Prostate gland (tissue), 2 donors: ENCODE measurements at regions not wholly inside any gene's neighbourhood (a gene's known extent, or its start where the extent isn't known, plus 50 kb on each side); places are given as distances from the start of the nearest gene placed in this dataset.

ENCODE experiments used
- DNase-seq: peaks from one replicate; pipeline ENCODE4 v3.0.0-alpha.2; 2019; ENCODE audit warnings: low spot score
- H3K27ac ChIP-seq, 2 donors: fragments of 200-600 bp; sonication (generic); 2 replicates each; pipeline ENCODE4 v1.5.1; 2017 to 2019
- H3K27me3 ChIP-seq: fragments of 200-600 bp; sonication (generic); replicated peaks from 2 replicates; pipeline ENCODE4 v1.5.1; 2019; ENCODE audit not compliant: insufficient read depth
- H3K36me3 ChIP-seq, 2 donors: fragments of 200-600 bp; sonication (generic); 1 replicate in 1 of 2; 2 replicates in 1 of 2; pipeline versions ENCODE4 v1.5.1 to v1.8.1; 2017 to 2019
- H3K4me1 ChIP-seq: fragments of 200-600 bp; sonication (generic); replicated peaks from 2 replicates; pipeline ENCODE4 v1.5.1; 2019
- H3K4me3 ChIP-seq, 2 donors: fragments of 200-600 bp; sonication (generic); 2 replicates each; pipeline ENCODE4 v1.5.1; 2017 to 2019
- H3K9me3 ChIP-seq: fragments of 200-600 bp; sonication (generic); 2 replicates; pipeline ENCODE4 v1.5.1; 2017
- POLR2A ChIP-seq: fragments of 450-650 bp; IDR thresholded peaks from one replicate; pipeline ENCODE4 v1.6.1; 2016; ENCODE audit warnings: antibody characterized with exemption, mild to moderate bottlenecking
- POLR2AphosphoS5 ChIP-seq: sonication (generic); formaldehyde crosslinking; IDR thresholded peaks from one replicate; pipeline ENCODE4 v1.6.1; 2017; ENCODE audit warnings: antibody characterized with exemption
- WGBS: methylation state at CpG from one replicate; pipeline ENCODE4 v1.1.5; 2018; 5-methylcytosine and 5-hydroxymethylcytosine counted together
- intact Hi-C: fragments of 100-400 bp; cut with DNase I; formaldehyde crosslinking; loops from one replicate; pipeline ENCODE4 v1.14.2; 2022
- TF ChIP-seq, protein P1 (sequence below), 4 experiments: fragments of 200-600 bp in 2 of 4; fragments of 450-650 bp in 2 of 4; sonication (generic) in 2 of 4; IDR thresholded peaks; 1 replicate in 3 of 4; 2 replicates in 1 of 4; pipeline ENCODE4 v1.5.1; 2016 to 2019; ENCODE audit warnings: antibody characterized with exemption in 4 of 4, mild to moderate bottlenecking in 2 of 4, moderate library complexity in 2 of 4

DNA sequence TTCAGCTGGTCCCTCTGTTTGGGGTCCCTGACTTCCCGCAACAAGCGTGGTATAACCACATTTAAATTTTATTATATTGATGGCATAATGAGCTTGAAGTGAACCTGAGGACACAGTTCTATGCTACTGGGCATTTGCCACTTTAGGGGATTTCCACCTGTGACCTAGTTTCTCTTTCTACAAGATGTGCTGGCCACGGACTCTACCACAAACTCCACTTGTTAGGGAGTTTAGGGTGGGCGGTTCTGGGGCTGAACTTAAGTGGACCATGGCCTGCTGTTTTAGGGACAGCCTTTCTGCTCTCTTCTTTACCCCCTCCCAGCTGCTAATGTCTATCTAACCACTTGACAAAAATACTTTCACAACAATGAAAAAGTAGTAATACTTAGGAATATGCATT is 1199.1 kb downstream of the SI start:
- no peak overlapping the region for H3K4me3 ChIP-seq
- intact Hi-C loops = no loop called here
- TF ChIP-seq, protein P1, sequence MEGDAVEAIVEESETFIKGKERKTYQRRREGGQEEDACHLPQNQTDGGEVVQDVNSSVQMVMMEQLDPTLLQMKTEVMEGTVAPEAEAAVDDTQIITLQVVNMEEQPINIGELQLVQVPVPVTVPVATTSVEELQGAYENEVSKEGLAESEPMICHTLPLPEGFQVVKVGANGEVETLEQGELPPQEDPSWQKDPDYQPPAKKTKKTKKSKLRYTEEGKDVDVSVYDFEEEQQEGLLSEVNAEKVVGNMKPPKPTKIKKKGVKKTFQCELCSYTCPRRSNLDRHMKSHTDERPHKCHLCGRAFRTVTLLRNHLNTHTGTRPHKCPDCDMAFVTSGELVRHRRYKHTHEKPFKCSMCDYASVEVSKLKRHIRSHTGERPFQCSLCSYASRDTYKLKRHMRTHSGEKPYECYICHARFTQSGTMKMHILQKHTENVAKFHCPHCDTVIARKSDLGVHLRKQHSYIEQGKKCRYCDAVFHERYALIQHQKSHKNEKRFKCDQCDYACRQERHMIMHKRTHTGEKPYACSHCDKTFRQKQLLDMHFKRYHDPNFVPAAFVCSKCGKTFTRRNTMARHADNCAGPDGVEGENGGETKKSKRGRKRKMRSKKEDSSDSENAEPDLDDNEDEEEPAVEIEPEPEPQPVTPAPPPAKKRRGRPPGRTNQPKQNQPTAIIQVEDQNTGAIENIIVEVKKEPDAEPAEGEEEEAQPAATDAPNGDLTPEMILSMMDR (IDR thresholded peaks at IDR 0.05) = no peak
- TF ChIP-seq POLR2A (no peak), POLR2AphosphoS5 (no peak)
- no peaks in the 10 kb centered on the region for H3K4me1 ChIP-seq
- no peak for DNase-seq
- H3K27ac ChIP-seq = no peak overlapping the region
- no peaks in the 10 kb centered on the region for H3K27me3 ChIP-seq
- H3K9me3 ChIP-seq = no peaks in the 10 kb centered on the region
- 93% methylated on average over 4 of the region's 4 CpGs for WGBS
- no peaks in the 10 kb centered on the region for H3K36me3 ChIP-seq

DNA sequence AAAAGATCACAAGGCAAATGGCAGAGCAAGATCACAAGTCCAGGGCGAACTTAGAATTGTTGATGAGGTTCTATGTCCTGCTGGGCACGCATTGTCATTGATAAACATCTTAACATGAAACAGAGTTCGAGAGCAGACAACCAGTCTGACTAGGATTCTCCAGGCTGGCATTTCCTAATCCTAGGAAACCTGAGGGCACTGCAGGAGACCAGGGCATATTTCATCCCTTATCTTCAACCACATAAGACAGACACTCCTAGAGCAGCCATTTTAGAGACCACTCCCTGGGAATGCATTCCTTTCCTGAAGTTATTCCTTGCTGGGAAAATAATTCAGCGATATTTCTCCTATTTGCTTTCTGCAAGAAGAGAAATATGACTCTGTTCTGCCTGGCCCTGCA is 1199.9 kb downstream of the SI start:
- no peak overlapping the region for H3K4me3 ChIP-seq
- no peaks in the 10 kb centered on the region for H3K4me1 ChIP-seq
- H3K27ac ChIP-seq = no peak overlapping the region
- no peak for TF ChIP-seq POLR2A
- TF ChIP-seq POLR2AphosphoS5 = no peak
- TF ChIP-seq, protein P1 (IDR thresholded peaks at IDR 0.05) = no peak
- no peaks in the 10 kb centered on the region for H3K36me3 ChIP-seq
- no peaks in the 10 kb centered on the region for H3K9me3 ChIP-seq
- 88% methylated on average over 4 of the region's 4 CpGs for WGBS
- DNase-seq = no peak
- intact Hi-C loops = no loop called here
- H3K27me3 ChIP-seq = no peaks in the 10 kb centered on the region

DNA sequence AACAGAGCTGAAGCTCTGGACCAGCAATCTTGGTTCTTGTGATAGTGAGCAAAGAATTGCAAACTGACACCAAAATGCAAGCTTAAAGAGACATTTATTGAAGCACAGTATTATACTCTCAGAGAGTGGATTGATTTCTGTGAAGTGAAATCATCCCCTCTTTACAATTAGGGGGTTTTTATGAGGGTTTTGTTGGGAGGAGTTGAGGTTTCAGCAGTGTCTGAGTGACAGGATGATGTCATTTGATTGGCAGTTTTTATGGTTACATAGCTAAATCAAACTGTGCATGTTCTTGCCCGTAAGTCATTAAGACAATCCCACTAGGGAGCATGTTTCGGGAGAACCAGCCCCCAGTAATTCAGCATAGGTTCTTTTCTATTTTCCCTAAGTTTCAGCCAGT is 1200.5 kb downstream of the SI start:
- WGBS = 81% methylated on average over 2 of the region's 2 CpGs
- TF ChIP-seq POLR2A (no peak), POLR2AphosphoS5 (no peak)
- TF ChIP-seq, protein P1 (IDR thresholded peaks at IDR 0.05) = no peak
- Histone ChIP-seq H3K27ac (no peak overlapping the region), H3K4me3 (no peak overlapping the region), H3K36me3 (no peaks in the 10 kb centered on the region), H3K4me1 (no peaks in the 10 kb centered on the region), H3K27me3 (no peaks in the 10 kb centered on the region), H3K9me3 (no peaks in the 10 kb centered on the region)
- intact Hi-C loops = no loop called here
- no peak for DNase-seq

DNA sequence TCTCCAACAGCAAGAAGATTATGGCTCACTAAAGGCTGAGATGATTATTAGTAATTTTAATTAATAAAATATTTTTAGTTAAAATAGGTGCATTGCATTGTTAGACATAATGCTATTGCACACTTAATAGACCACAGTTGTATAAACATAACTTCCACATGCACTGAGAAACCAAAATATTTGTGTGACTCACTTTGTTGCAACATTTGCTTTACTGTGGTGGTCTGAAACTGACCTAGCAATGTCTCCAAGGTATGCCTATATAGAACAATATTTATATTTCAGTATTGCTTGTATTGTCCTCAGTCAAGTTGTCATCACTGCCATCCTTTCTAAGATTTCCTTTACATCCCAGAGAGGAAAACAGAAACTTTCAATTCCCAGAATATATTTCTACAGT is 1215.2 kb downstream of the SI start:
- H3K36me3 ChIP-seq = no peaks in the 10 kb centered on the region
- no peaks in the 10 kb centered on the region for H3K9me3 ChIP-seq
- TF ChIP-seq, protein P1 (IDR thresholded peaks at IDR 0.05) = no peak
- TF ChIP-seq POLR2A = no peak
- no peak for TF ChIP-seq POLR2AphosphoS5
- no peak overlapping the region for H3K4me3 ChIP-seq
- H3K27ac ChIP-seq = no peak overlapping the region
- H3K27me3 ChIP-seq = no peaks in the 10 kb centered on the region
- no peak for DNase-seq
- intact Hi-C loops = no loop called here
- no peaks in the 10 kb centered on the region for H3K4me1 ChIP-seq

DNA sequence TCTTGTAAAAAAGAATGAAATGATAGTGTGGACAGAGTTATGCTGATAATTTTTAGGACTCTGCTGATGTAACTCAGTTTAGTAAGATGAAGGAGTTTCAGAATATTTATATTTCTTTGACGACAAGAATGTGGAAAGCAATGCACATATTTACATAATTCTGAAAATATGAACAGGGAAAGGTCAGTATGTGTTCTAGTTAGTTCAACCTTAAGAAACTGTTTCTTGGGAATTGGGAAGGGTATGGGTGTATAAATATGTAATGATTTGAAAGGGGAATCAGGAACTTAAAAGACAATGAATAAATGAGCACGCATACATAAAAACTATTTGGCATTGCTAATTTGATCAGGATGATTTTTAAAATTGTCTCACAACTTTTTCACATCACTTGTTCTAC is 1226.1 kb downstream of the SI start:
- Histone ChIP-seq H3K27ac (no peak overlapping the region), H3K4me3 (no peak overlapping the region), H3K9me3 (no peaks in the 10 kb centered on the region), H3K27me3 (no peaks in the 10 kb centered on the region), H3K36me3 (no peaks in the 10 kb centered on the region), H3K4me1 (no peaks in the 10 kb centered on the region)
- DNase-seq = no peak
- intact Hi-C loops = no loop called here
- TF ChIP-seq POLR2A (no peak), POLR2AphosphoS5 (no peak)
- TF ChIP-seq, protein P1 (IDR thresholded peaks at IDR 0.05) = no peak
- 81% methylated on average over 2 of the region's 2 CpGs for WGBS
